NCI-H1436 (cell line): ENCODE measurements at regions not wholly inside any gene's neighbourhood (a gene's known extent, or its start where the extent isn't known, plus 50 kb on each side); places are given as distances from the start of the nearest gene placed in this dataset.
"Not testable (repeated sequence)": the region's sequence is repeated elsewhere in the genome, so short reads cannot be mapped to it uniquely, and the experiment has no call there.

Source experiments
- DNase-seq: peaks from one replicate; lab custom pipeline; 2025; lab: John Stamatoyannopoulos, UW

DNA sequence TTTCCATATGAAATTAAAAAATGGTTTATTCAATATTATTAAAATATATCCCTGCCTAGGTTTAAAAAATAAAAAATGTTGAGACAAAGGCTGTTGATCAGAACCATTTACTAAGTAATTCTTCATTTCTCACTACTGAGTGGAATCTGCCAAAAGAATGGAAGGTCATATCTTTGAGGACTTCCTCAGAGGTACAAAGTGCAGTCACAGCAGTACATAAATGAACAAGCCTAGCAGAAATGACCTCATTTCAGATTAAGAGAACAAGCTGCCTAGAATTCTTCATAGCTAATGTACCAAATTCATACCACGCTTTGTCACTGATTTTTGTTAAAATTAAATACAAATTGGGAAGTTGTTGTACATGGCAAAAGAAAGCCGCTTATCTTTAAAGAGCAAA is 318.9 kb upstream of the TFPI start:
- DNase-seq: no peak

DNA sequence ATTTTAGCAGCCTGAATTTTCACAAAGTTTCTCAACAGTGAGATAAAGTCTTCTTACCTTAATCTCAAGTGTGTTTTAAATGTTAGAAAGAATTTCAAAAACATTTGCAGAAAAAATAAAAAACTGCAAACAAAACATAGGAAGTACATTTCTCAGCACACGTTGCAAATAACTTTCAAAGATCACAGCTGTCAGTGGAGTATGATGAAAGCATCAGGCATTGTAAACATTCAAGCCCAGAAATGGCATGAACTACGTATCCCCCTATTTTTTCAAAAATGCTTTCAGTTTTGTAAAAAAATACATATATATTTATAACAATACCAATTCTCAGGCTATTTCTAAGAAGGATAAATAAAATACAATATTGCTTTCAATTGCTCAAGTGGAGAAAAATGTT is 320.6 kb upstream of the TFPI start:
- DNase-seq: no peak

DNA sequence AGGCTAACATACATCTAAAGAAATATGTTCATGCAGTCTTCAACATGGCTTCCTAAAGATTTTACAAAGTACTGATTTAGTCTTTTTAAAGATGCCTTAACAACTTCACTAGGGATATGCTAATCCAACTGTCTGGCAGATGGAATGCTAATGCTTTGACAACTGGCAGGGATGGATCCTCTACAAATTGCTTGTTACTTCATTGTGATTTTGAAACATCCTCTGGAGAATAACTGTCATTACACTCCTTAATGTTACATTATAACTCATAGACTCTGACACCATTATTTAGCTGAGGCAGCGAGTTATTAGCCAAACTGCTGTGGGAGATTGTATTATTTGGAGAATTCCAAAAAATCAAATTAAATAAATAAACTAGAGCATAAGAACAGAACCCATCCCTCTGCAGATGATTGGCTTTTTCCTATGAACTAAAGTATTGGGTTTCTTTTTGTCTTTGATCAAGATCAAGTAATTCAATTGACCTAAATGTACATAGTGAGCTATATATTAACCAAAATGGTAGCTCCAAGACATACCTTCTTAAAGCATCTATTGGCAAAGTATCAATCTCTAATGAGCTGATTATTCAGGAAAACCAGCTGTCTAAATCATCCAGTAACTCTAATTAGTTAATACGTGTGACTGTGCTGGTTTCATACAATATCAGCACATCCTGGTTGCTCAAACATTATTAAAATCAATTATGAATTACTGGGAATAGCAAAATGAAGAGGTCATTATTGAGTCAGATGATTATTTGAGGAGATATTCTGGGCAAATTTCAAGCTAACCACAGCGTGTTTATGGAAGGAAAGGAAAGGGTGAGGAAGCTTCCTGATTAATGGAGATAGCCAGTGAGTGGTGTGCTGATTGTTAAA is 321.3 kb upstream of the TFPI start:
- DNase-seq: no peak

DNA sequence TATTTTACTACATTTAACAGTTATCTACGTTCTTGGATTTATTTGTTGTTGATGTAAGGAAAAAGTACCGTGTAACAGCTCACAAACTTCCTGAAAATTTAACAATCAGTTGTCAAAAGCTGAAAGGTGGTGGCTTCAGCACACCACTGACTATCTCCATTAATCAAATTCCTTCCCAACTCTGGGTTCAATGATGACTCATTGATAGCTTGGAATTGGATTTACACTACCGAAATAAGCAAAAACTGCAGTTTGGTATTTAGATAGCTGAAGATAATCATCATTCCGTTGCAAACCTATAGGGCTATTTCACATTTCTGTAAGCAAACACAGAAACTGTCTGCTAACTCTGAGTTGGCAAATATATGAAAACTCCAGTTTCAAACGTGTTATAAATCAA is 322.3 kb upstream of the TFPI start:
- no peak for DNase-seq

DNA sequence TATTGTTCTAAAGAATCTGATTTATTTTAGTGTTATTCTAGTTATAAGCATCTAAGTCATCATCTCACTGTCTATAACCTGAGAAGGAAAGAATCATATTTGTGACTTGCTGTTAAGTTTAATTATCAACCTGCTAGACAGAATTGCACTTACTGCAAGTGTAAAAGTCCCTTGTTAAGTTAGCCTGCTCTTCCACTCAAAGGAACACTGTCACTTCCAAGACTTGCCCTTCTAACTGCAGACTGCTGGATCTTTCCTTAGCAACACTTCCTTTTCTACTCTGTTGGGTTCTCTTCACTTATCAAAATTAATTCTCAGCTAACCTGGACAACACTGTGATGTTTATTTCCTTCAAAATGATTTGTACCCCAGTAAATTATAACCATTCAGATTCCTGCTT is 323.2 kb upstream of the TFPI start:
- DNase-seq: no peak

DNA sequence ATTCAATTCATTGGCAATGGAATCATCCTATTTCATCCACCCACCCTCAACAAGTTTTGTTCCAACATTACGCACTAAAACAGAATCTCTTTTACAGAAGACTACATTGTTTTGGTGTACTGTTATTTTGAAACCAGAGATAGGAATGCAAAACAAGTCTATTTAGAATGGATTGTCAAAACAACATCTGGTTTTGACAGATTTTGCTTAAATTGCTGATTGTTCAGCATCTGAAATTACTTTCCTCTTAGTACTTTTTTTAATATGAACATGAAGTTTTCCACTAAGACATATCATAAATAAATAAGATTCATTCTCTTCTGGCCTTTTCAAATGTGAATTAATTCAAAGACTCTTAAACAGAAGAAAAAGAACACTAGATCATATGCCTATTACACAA is 323.9 kb upstream of the TFPI start:
- no peak for DNase-seq

DNA sequence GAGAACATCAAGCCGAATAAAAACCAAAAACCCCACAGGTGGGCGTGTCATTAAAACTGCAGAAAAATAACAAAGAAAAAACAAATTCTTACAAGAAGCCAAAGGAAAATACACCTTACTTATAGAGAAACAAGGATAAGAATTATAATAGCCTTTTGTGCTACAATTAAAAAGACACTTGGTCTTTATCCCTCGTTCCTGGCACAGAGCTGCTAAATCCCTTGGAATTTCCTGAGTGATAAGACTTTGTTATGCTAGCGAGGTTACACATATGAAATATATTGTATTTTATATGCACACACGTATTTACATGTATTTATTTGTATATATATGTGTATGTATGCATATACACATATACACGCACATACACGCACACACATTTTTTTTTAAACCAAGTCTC is 325.3 kb upstream of the TFPI start:
- no peak for DNase-seq

DNA sequence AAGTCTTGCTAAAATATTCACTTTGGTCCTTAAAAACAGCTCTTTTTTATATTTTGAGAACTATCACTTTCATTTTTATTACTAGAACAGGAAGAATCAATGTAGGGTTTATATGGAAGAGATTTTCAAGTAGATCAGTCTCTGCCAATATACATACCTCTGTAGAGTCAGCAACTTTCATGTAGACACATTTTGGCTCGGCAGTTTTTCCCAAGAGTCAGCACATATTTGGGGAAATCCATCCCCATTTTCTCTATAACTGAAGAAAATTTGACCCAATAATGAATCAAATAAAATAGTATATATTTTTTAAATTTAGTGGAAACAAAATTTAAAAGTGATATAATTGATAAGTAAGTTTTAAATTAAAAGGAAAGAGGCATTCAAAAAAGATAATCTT is 329.8 kb upstream of the TFPI start:
- DNase-seq: no peak

DNA sequence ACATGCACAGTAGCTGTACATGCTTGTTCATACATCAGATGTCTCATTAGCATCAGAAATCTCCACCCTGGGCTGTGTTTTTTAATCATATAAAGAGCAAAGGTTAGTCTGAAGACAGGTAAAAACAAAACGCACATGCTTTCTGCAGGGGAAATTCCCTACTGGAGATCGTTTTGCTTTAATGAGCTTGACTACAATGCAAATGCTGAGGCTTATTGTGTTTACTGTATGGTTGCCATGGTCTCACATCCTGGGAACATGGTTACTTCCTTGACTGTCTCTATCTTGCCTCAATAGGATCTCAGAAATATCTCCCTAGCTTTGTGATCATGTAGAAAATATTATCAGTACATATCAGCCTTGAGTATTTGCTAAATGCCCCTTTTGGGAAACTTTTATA is 336.5 kb upstream of the TFPI start:
- DNase-seq: no peak

DNA sequence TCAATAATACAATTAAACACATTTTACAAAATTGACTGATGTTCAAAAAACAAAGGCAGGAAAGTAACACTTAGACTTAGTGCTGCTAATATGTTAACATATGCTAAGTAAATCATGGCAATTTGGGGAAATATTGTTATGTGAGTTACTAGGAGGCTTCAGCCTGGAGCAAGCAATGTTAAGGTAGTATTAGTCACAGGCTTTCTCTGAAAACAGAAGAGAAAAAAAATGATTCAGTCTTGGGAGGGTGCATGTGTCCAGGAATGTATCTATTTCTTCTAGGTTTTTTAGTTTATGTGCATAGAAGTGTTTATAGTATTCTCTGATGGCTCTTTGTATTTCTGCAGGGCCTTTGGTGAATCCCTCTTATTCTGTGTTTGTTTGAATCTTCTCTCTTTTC is 345.8 kb upstream of the TFPI start:
- DNase-seq: no peak

DNA sequence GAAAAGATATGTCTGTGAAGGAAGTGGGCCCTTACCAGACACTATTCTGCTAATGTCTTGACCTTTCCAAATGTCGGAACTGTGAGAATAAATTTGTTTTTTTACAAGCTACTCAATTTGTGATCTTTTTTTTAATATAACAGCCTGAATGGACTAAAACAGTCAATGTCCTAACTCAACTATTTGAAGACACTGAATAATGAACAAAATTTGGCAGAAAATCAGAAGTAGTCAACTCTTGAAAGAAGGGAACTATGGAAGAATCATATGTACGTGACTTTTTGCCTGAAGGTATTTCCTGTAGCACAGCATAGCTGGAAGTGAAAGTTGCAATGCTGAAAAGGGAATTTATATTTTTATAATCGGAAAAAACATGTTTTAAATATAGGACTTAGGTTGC is 351.8 kb upstream of the TFPI start:
- no peak for DNase-seq

DNA sequence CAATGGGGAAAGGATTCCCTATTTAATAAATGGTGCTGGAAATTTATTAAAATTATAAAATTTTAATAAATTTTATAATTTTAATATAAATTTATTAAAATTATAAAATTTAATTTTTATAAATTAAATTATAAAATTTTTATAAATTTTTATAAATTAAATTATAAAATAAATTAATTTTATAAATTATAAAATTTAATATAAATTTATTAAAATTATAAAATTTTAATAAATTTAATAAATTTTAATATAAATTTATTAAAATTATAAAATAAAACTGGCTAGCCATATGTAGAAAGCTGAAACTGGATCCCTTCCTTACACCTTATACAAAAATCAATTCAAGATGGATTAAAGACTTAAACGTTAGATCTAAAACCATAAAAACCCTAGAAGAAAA is 356.7 kb upstream of the TFPI start:
- DNase-seq: not testable (repeated sequence)

DNA sequence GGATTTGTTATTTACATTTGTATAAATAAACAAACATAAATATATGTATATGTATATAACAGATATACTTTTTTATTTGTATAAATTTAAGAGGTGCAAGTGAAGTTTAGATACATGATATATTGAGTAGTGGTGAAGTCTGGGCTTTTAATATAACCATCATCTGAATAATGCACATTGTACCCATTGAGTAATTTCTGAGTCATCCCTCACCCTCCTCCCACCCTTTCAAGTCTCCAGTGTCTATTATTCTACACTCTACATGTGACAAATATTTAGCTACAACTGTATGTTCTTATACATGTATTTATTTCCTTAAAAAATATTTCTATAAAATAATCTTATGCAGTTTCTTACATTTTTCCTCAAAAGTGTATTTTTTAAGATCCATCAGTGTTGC is 358.7 kb upstream of the TFPI start:
- DNase-seq: no peak

DNA sequence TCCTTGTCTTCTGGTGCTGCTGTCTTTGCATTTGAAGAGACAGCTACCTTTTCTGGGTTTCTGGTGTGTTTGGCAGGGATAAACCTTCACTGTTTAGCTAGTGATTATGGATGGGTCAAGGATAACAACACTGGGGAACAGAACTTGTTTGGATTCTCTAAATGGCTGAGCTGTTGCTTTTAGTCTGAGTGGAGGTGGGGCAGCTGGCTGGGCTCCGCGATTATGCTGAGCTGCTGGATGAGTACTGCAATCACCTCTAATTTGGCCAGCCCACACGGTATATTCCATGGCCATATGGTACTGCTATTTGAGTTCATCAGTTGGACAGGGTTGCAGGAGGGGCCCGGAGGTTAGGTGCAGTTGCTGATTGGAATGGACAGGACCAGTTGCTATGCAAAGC is 361.6 kb upstream of the TFPI start:
- no peak for DNase-seq

DNA sequence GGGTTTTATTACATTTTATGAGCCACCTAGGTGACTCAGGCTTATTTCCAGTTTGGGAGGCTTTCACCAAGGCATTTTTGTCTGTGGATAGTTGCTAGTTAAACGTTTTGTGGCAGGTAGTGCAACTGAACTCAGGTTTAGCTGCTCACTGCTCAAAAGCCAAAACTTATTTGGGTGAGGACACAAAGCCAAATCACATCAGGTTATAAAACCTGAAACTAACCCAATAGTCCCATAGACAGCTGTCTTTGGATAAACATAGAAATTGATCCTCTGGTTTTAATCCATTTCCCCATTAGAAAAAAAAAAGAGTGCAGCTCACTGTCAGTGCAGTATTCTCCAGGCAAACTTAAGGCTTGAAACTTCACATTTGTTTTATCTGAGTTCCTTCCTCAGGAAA is 362.6 kb upstream of the TFPI start:
- no peak for DNase-seq

DNA sequence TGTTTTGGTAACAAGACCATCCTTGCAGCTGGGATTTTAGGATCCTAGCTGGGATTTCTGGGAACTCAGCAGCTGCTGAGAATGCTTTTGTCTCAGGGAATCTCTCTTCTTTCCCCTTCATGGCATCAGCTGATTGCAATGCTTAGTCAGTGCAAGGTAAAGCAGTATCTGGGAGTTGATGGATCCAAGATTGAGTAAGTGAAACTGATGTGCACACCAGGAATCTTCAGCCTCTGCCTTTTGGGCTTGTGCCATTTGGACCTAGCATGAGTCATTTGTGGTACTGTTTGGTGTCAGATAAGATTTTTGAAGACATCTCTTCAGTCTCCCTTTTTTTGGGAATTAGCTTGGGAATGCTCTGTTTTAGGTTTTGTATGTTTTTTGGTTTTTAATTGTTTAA is 363.3 kb upstream of the TFPI start:
- DNase-seq: no peak

DNA sequence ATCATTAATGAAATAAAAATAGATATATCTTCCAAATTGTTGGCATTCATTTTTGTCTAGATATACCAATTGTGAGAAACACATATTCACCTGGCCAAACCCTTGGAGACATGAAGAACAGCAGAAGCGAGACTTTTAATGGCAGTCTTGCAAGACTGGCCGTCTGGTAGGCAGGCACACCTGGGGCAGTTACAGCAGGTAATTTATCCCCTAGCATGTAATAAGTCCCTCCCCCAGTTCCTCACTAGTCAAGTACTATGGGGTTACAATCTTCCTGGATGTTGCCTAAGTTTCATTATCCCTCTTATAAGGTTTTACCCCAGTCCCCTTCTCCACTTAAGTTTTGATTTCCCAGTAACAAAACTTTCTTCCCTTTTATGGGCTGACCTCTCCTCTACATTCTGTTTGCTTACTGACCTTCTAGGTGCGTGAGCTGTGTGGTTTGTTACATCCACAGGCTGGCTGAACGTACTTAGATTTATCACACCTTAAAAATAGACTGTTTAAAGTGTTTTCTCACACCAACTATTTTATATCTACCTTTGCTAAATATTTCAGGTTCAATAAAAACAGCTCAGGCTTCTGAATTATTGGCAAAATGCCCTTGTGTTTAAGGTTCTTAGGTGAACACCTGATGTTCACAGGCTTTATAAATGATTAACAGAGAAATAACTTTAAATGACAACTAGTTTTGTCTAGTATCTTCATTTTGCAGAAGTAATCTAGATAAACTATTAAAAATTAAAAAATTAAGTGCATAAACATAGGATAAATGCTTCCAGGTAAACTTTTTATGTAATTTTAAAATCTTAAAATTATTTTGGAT is 365.0 kb upstream of the TFPI start:
- no peak for DNase-seq

DNA sequence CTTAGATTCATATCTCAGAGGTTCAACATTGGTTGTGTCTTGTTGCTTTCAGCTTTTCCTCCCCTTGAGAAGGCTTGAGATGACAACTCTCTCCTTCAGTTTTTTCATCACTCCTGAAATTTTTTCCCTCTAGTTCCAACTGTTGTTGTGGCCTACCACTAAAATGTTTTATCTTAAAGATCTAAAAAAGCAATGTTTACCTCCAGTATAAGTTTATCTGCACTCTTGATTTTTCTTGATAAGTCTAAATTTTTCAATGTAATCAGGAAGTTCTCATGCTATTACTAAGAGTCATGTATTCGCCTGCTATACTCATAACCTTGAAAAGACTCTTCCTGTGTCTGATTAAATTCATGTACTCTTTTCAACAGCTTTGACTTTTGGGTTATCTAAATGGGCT is 366.3 kb upstream of the TFPI start:
- no peak for DNase-seq

DNA sequence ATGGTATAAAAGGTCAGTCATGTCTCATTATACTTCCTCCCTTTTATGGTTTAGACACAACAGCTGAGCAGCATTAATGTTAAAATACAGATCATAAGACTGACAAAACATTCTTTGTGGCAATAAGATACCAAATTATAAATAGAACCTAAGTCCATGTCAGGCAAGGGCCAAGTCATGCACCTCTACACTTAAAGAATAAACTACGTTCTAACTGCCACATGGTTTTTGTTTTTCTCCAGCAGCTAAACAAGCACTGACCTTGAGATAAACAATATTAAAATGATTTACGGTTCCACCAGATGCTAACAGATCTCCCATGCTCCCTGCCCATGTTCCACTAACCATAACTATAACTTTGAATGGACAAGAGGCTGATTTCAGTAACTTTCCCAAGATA is 368.6 kb upstream of the TFPI start:
- no peak for DNase-seq

DNA sequence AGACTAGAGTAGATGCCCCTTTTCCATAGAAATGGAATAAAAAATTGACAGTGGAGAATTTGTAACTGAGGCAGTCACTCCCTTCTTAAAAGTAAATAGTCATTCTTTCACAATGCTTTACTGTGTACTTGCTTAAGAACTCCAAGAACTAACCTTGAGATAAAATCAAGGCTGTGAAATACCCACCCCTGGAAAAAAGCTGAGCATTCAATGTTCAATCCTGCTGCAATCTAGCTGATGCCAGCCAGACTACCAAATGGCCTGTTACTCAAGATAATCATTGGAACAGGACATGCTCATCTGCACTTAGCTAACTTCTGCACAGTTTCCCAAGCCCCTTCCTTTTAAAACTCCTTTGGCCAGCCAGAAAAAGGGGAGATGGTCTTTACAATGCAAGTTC is 367.4 kb upstream of the GULP1 start:
- no peak for DNase-seq

DNA sequence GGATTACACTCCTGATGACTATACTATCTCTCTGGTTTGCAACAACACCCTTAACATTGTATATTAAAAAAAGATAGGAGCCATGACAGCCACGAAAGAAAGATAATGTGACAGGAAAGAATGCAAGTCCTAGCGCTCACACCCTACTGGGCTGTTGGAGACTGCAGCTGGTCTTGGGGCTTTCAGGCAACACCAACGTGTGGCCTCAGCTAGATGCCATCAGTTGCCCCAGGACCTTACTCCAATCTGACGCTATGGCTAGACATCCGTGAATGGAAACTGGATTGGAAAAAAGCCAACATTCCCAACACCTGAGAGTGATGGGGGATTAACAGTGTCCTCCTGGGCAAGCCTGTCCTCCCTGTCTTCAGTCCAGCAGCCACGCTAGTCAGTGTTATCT is 357.4 kb upstream of the GULP1 start:
- DNase-seq: no peak

DNA sequence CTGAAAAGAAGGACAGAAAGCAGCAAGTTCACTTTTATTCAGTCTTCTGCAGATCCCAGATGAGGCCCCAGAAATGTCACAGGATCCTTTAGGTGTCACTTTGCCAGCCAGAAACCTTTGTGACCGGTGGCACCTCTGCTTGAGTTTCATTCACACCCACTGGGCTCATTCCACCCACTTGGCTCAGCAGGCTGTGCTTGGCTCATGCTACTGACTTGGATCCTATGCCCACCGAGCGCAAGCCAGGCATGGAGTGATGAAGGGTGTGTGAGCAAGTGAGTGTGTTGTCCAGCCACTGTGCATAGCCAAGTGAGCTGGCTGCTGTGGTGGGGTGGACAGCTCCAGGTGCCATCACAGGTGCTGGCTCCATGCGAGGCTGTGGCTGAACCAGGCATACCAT is 357.0 kb upstream of the GULP1 start:
- DNase-seq: no peak

DNA sequence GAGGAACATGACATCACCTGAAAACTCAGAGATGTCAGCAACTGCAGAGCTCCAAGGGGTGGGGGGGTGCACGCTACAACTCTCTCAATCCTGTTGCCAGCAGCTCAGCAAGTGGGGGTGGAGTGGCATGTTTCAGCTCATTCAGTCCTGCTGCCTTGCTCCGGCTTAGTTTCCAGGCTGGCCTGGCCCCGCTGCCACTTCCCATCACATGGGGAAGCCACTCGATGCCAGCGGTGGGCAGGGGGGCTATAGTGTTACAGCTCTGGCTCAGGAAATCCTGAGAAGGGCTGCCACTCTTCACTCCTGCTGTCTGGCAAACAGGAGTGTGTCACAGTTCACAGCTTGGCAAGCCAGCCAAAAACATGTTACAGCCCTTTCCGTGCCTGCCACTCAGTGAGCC is 356.5 kb upstream of the GULP1 start:
- no peak for DNase-seq

DNA sequence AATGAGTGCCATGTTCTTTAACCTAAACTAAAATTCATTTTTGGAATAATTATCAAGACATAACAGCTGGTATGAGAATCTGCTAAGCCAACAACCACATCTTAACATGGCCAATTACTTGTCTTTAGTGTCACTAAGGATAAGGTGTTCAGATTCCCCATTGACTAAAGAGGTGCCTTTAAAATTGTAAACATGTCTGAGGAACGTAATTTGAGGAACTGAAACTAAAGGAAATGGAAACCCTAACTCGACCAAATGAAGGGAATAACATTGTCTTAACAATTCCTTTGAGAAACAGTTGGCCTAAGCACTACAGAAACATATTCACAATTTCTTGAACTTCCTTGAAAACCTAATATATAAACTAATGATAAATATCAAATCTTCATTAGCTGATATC is 355.4 kb upstream of the GULP1 start:
- no peak for DNase-seq
